Smooth muscle cell (in vitro differentiated cells): ENCODE measurements at regions not wholly inside any gene's neighbourhood (a gene's known extent, or its start where the extent isn't known, plus 50 kb on each side); places are given as distances from the start of the nearest gene placed in this dataset.
"Not testable (repeated sequence)": the region's sequence is repeated elsewhere in the genome, so short reads cannot be mapped to it uniquely, and the experiment has no call there.

ENCODE experiments used
- DNase-seq: peaks from one replicate; lab custom pipeline; 2025; ENCODE audit not compliant: unreplicated experiment; lab: John Stamatoyannopoulos, UW
- H2AFZ ChIP-seq: fragments of 200-600 bp; sonication (generic); 2 replicates; pipeline ENCODE4 v1.6.0; 2016; ENCODE audit warnings: antibody characterized with exemption, low read depth, mild to moderate bottlenecking
- H3F3A ChIP-seq: fragments of 200-600 bp; sonication (generic); 2 replicates; pipeline ENCODE4 v1.6.0; 2017; ENCODE audit warnings: antibody characterized with exemption, low read depth
- H3K27ac ChIP-seq: fragments of 200-600 bp; sonication (generic); 2 replicates; pipeline ENCODE4 v1.5.1; 2016; ENCODE audit warnings: low read depth, mild to moderate bottlenecking
- H3K27me3 ChIP-seq: fragments of 200-600 bp; sonication (generic); 2 replicates; pipeline ENCODE4 v1.6.1; 2016; ENCODE audit warnings: low read depth, mild to moderate bottlenecking
- H3K36me3 ChIP-seq: fragments of 200-600 bp; sonication (generic); 2 replicates; pipeline ENCODE4 v1.5.1; 2016; ENCODE audit warnings: low read depth
- H3K4me1 ChIP-seq: fragments of 200-600 bp; sonication (generic); 2 replicates; pipeline ENCODE4 v1.5.1; 2016; ENCODE audit warnings: low read depth
- H3K4me2 ChIP-seq: fragments of 200-600 bp; sonication (generic); 2 replicates; pipeline ENCODE4 v1.6.0; 2016; ENCODE audit warnings: mild to moderate bottlenecking
- H3K4me3 ChIP-seq: fragments of 200-600 bp; sonication (generic); 2 replicates; pipeline ENCODE4 v1.5.1; 2016; ENCODE audit warnings: mild to moderate bottlenecking
- H3K79me2 ChIP-seq: fragments of 200-600 bp; sonication (generic); 2 replicates; pipeline ENCODE4 v1.6.0; 2016; ENCODE audit warnings: low read depth, mild to moderate bottlenecking
- H3K9ac ChIP-seq: fragments of 200-600 bp; sonication (generic); 2 replicates; pipeline ENCODE4 v1.6.0; 2016; ENCODE audit warnings: low read depth
- H3K9me3 ChIP-seq: fragments of 200-600 bp; sonication (generic); replicated peaks from 2 replicates; pipeline ENCODE4 v1.5.1; 2016; ENCODE audit warnings: low read depth
- H4K20me1 ChIP-seq: fragments of 200-600 bp; sonication (generic); 2 replicates; pipeline ENCODE4 v1.6.0; 2016; ENCODE audit warnings: low read depth
- CTCF ChIP-seq: fragments of 200-600 bp; sonication (generic); IDR thresholded peaks from 2 replicates; pipeline ENCODE4 v1.5.1; 2017; ENCODE audit warnings: borderline replicate concordance, mild to moderate bottlenecking, antibody characterized with exemption; ENCODE audit not compliant: insufficient read depth, poor library complexity, severe bottlenecking
- WGBS: methylation state at CpG from one replicate; pipeline ENCODE4 v1.1.7; 2016; ENCODE audit warnings: low lambda C conversion rate; 5-methylcytosine and 5-hydroxymethylcytosine counted together

DNA sequence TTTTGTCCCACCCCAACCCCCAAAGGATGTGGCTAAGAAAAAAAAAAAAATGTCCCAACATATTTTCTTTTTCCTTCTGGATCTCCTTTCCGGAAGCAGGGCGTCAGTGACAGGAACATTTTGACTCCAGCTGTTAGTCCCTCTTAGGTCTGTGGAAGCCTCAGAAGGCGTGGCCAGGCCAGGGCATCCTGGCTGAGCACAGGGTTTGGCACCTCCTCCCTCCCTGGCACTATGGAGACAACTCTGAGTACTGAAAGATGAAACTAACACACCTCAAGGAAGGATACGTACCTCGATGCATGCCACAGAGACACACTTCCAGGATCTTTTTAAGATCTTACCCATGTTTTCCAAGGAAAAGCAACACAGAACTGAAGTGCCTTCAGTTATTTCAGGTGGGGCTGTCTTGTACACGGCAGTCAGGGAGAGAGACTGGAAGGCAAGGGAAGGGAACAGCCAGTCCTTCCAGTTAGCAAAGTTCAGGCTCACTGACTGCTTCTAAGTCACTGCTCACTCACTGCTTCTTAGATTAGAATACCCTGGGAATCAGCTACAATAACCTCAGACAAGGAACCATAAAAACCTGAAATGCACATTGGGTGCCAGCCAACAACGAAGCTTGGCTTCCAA lies 406.9 kb upstream of the NPAP1 start:
- not testable (repeated sequence) for H3K27ac ChIP-seq, H3K79me2 ChIP-seq, H3K4me3 ChIP-seq, H3F3A ChIP-seq, H3K4me2 ChIP-seq, H3K9me3 ChIP-seq, H2AFZ ChIP-seq, H3K4me1 ChIP-seq, DNase-seq, H3K36me3 ChIP-seq, H3K27me3 ChIP-seq, H4K20me1 ChIP-seq, H3K9ac ChIP-seq
- WGBS: 79% methylated on average over 7 of the region's 7 CpGs

- H3K4me2 ChIP-seq: no peak overlapping the region
- DNase-seq: no peak
- H2AFZ ChIP-seq: no peak overlapping the region
- H3F3A ChIP-seq: no peaks in the 10 kb centered on the region
- no peak overlapping the region for H3K9ac ChIP-seq
- 61% methylated on average over 4 of the region's 4 CpGs for WGBS
- no peak for TF ChIP-seq CTCF
- H3K36me3 ChIP-seq: no peaks in the 10 kb centered on the region
- H3K9me3 ChIP-seq: no peaks in the 10 kb centered on the region
- H3K27ac ChIP-seq: no peak overlapping the region
- no peak overlapping the region for H3K4me3 ChIP-seq
- no peaks in the 10 kb centered on the region for H4K20me1 ChIP-seq
- no peaks in the 10 kb centered on the region for H3K79me2 ChIP-seq
- no peaks in the 10 kb centered on the region for H3K4me1 ChIP-seq
- H3K27me3 ChIP-seq: no peaks in the 10 kb centered on the region
Observed at GRCh38 chr15:24269166-24269571, 406.4 kb upstream of the NPAP1 start.

- no peak for DNase-seq
- 90% methylated on average over 13 of the region's 13 CpGs for WGBS
- H3K36me3 ChIP-seq: no peaks in the 10 kb centered on the region
Observed at GRCh38 chr15:24269923-24270322, 405.7 kb upstream of the NPAP1 start.

DNA sequence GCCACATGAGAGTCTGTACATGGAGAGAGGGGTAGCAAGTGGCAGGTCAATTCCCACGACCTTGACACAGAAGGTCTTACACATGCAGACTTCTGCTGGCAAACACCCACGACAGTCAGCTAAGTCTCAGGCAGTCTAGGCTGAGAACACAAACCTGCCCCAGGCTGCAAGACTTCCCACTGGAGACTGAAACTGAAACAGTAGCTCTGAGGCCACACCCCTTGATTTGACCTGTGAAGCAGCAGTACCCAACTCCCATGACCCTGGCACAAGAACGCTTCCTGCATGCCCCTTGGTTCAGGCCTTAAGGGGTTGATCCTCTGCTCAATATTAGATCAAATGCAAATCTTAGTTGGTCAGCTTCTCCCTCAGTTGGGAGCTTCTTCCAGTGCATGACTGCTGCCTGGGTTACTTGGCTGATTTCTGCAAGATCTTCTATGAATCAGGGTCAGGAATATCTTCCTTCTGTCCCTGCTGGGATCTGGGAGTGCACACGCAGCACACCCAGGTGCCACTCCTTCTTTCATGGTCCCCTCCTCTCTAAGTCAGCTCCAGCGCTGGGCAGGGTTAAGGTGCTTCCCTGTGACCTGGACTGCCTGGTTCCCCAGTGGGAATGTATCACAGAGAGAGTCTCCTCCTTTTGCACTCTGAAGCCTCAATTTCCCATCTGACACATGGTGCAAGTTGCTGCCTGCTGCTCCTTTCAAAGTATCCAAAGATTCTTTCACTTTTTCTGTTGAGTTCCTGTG lies 403.9 kb upstream of the NPAP1 start:
- not testable (repeated sequence) for H3K79me2 ChIP-seq, H3K9me3 ChIP-seq, DNase-seq, H3K36me3 ChIP-seq, H3K27ac ChIP-seq, H2AFZ ChIP-seq, H3K4me3 ChIP-seq, H3K4me1 ChIP-seq, H4K20me1 ChIP-seq, H3K4me2 ChIP-seq, H3K27me3 ChIP-seq, H3F3A ChIP-seq, H3K9ac ChIP-seq
- WGBS: 54% methylated on average over 5 of the region's 5 CpGs

More at GRCh38 chr15:24269923-24270322, 405.7 kb upstream of the NPAP1 start:
- TF ChIP-seq CTCF: no peak
- H3K9ac ChIP-seq: no peak overlapping the region
- H3K9me3 ChIP-seq: no peaks in the 10 kb centered on the region
- H3K4me1 ChIP-seq: no peaks in the 10 kb centered on the region
- H3F3A ChIP-seq: no peaks in the 10 kb centered on the region
- H3K4me3 ChIP-seq: no peak overlapping the region
- H3K79me2 ChIP-seq: no peaks in the 10 kb centered on the region
- H3K27ac ChIP-seq: no peak overlapping the region
- no peaks in the 10 kb centered on the region for H4K20me1 ChIP-seq
- H3K4me2 ChIP-seq: no peak overlapping the region
- H2AFZ ChIP-seq: no peak overlapping the region
- no peaks in the 10 kb centered on the region for H3K27me3 ChIP-seq
